ENCODE measurements at regions not wholly inside any gene's neighbourhood (a gene's known extent, or its start where the extent isn't known, plus 50 kb on each side); places are given as distances from the start of the nearest gene placed in this dataset.

DNA sequence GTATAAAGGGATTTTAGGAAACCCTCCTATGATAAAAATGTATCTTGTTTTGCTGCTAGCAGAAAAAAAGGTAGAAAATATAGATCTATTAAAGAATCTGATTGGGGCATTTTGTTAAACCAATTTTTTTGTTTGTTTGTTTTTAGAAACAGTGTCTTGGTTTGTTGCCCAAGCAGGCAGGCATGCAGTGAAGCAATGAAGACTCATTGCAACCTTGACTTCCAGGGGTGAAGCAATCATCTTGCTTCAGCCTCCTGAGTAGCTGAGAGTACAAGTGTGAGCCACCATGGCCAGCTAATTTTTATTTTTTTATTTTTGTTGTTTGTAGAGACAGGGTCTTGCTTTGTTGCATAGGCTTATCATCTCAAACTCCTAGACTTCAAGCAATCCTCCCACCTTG is 755.8 kb upstream of the EDIL3 start:
- Histone ChIP-seq H3K27me3 (no peaks in the 10 kb centered on the region), H3K9ac (no peak overlapping the region), H3K4me3 (no peak overlapping the region), H3F3A (ENCODE audit: low read depth) (no peaks in the 10 kb centered on the region), H3K4me2 (no peak overlapping the region), H3K36me3 (no peaks in the 10 kb centered on the region), H3K79me2 (ENCODE audit: low read depth) (no peaks in the 10 kb centered on the region), H2AFZ (replicated peaks) (no peak overlapping the region), H3K9me3 (ENCODE audit: low read depth) (no peaks in the 10 kb centered on the region), H3K27ac (no peak overlapping the region), H3K4me1 (no peaks in the 10 kb centered on the region), H4K20me1 (ENCODE audit: low read depth) (no peaks in the 10 kb centered on the region)
- no peaks in the 10 kb centered on the region for H3K27me3 Mint-ChIP-seq (ENCODE audit: insufficient read depth, low read depth)
- H3K27ac Mint-ChIP-seq: no peak overlapping the region
- no peaks in the 10 kb centered on the region for H3K4me1 Mint-ChIP-seq
- no peaks in the 10 kb centered on the region for H3K36me3 Mint-ChIP-seq
- no peak for DNase-seq (ENCODE audit: low spot score)
- no peaks in the 10 kb centered on the region for H3K9me3 Mint-ChIP-seq
- TF ChIP-seq EZH2phosphoT487 (IDR thresholded peaks at IDR 0.05) (no peak), CTCF (IDR thresholded peaks at IDR 0.05) (no peak), EZH2 (IDR thresholded peaks at IDR 0.05) (no peak)
- H3K4me3 Mint-ChIP-seq: no peak overlapping the region

DNA sequence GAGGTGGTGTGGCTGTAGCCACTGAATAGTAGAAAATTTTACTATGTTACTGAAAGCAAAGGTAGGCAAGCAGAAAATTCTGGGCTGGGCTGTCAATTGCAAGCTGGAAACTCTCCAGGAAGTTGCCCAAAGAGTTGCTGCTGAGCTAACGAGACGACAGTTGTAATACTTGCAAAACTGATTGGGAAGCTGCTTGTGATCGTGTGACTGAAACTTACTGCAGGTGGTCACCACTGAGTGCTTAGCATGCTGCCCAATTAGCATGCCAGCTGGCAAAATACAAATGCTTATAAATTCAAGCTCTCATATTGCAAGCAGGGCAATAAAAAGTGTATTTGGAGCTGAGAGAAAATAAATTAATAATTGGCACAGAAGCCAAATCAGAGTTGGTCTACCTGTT is 758.5 kb upstream of the EDIL3 start:
- no peaks in the 10 kb centered on the region for H3K9me3 ChIP-seq (ENCODE audit: low read depth)
- no peaks in the 10 kb centered on the region for H3K27me3 Mint-ChIP-seq (ENCODE audit: insufficient read depth, low read depth)
- no peaks in the 10 kb centered on the region for H4K20me1 ChIP-seq (ENCODE audit: low read depth)
- no peaks in the 10 kb centered on the region for H3K27me3 ChIP-seq
- no peak overlapping the region for H3K4me2 ChIP-seq
- no peak overlapping the region for H3K4me3 Mint-ChIP-seq
- H3F3A ChIP-seq (ENCODE audit: low read depth): no peaks in the 10 kb centered on the region
- H3K79me2 ChIP-seq (ENCODE audit: low read depth): no peaks in the 10 kb centered on the region
- no peak overlapping the region for H3K27ac ChIP-seq
- no peaks in the 10 kb centered on the region for H3K4me1 Mint-ChIP-seq
- no peaks in the 10 kb centered on the region for H3K4me1 ChIP-seq
- TF ChIP-seq EZH2phosphoT487 (IDR thresholded peaks at IDR 0.05): no peak
- no peak for TF ChIP-seq CTCF (IDR thresholded peaks at IDR 0.05)
- no peak for TF ChIP-seq EZH2 (IDR thresholded peaks at IDR 0.05)
- H3K4me3 ChIP-seq: no peak overlapping the region
- H3K9ac ChIP-seq: no peak overlapping the region
- peak; percentile 6 for DNase-seq (ENCODE audit: low spot score)
- H2AFZ ChIP-seq (replicated peaks): no peak overlapping the region
- H3K36me3 Mint-ChIP-seq: no peaks in the 10 kb centered on the region
- no peaks in the 10 kb centered on the region for H3K36me3 ChIP-seq
- no peaks in the 10 kb centered on the region for H3K9me3 Mint-ChIP-seq
- no peak overlapping the region for H3K27ac Mint-ChIP-seq

- H2AFZ ChIP-seq (replicated peaks): no peak overlapping the region
- no peak overlapping the region for H3K27ac Mint-ChIP-seq
- no peaks in the 10 kb centered on the region for H3K27me3 Mint-ChIP-seq (ENCODE audit: insufficient read depth, low read depth)
- H3K36me3 ChIP-seq: no peaks in the 10 kb centered on the region
- no peaks in the 10 kb centered on the region for H4K20me1 ChIP-seq (ENCODE audit: low read depth)
- no peaks in the 10 kb centered on the region for H3K27me3 ChIP-seq
- H3K9ac ChIP-seq: no peak overlapping the region
- no peaks in the 10 kb centered on the region for H3K9me3 Mint-ChIP-seq
- H3K4me1 ChIP-seq: no peaks in the 10 kb centered on the region
- DNase-seq (ENCODE audit: low spot score): no peak
- H3K4me1 Mint-ChIP-seq: no peaks in the 10 kb centered on the region
- no peak overlapping the region for H3K4me2 ChIP-seq
- no peak overlapping the region for H3K4me3 ChIP-seq
- H3F3A ChIP-seq (ENCODE audit: low read depth): no peaks in the 10 kb centered on the region
- no peak for TF ChIP-seq EZH2phosphoT487 (IDR thresholded peaks at IDR 0.05)
- no peak for TF ChIP-seq EZH2 (IDR thresholded peaks at IDR 0.05)
- no peak for TF ChIP-seq CTCF (IDR thresholded peaks at IDR 0.05)
- no peaks in the 10 kb centered on the region for H3K79me2 ChIP-seq (ENCODE audit: low read depth)
- H3K36me3 Mint-ChIP-seq: no peaks in the 10 kb centered on the region
- H3K9me3 ChIP-seq (ENCODE audit: low read depth): no peaks in the 10 kb centered on the region
- H3K4me3 Mint-ChIP-seq: no peak overlapping the region
- no peak overlapping the region for H3K27ac ChIP-seq
Observed at GRCh38 chr5:85148701-85149100, 764.0 kb upstream of the EDIL3 start.

GRCh38 chr5:85159395-85159794 is 774.7 kb upstream of the EDIL3 start:
- TF ChIP-seq EZH2 (IDR thresholded peaks at IDR 0.05) (no peak), EZH2phosphoT487 (IDR thresholded peaks at IDR 0.05) (no peak), CTCF (IDR thresholded peaks at IDR 0.05) (no peak)
- Mint-ChIP-seq H3K4me3 (no peak overlapping the region), H3K4me1 (no peaks in the 10 kb centered on the region), H3K27me3 (ENCODE audit: insufficient read depth, low read depth) (no peaks in the 10 kb centered on the region), H3K36me3 (no peaks in the 10 kb centered on the region), H3K27ac (no peak overlapping the region), H3K9me3 (no peaks in the 10 kb centered on the region)
- Histone ChIP-seq H3K9ac (no peak overlapping the region), H4K20me1 (ENCODE audit: low read depth) (no peaks in the 10 kb centered on the region), H3K27ac (no peak overlapping the region), H3K4me2 (no peak overlapping the region), H3K36me3 (no peaks in the 10 kb centered on the region), H3K27me3 (no peaks in the 10 kb centered on the region), H3F3A (ENCODE audit: low read depth) (no peaks in the 10 kb centered on the region), H3K9me3 (ENCODE audit: low read depth) (no peaks in the 10 kb centered on the region), H3K79me2 (ENCODE audit: low read depth) (no peaks in the 10 kb centered on the region), H3K4me1 (no peaks in the 10 kb centered on the region), H2AFZ (replicated peaks) (no peak overlapping the region), H3K4me3 (no peak overlapping the region)
- DNase-seq (ENCODE audit: low spot score): no peak

All from neural progenitor cell (in vitro differentiated cells).